ENCODE measurements at regions not wholly inside any gene's neighbourhood (a gene's known extent, or its start where the extent isn't known, plus 50 kb on each side); places are given as distances from the start of the nearest gene placed in this dataset.

GRCh38 chr7:46855851-46856250 is 726.1 kb downstream of the TNS3 start:
- no peak overlapping the region for H4K5ac ChIP-seq (ENCODE audit: low read depth, low read length)
- peak overlapping the region; percentile 14; the same call in 1 of the 2 replicates for H2BK120ac ChIP-seq (ENCODE audit: low read depth, low read length)
- peaks cover 2% of the 10 kb centered on the region; the same call in 1 of the 2 replicates for H3K9me1 ChIP-seq (ENCODE audit: insufficient read depth, low read length)
- TF ChIP-seq FOS (IDR thresholded peaks at IDR 0.05; ENCODE audit: low read depth, low read length) (no peak), BHLHE40 (IDR thresholded peaks at IDR 0.05; ENCODE audit: low read depth, low read length) (no peak), CHD1 (IDR thresholded peaks at IDR 0.05; ENCODE audit: low read depth, low read length) (no peak)
- TF ChIP-seq, protein P1, sequence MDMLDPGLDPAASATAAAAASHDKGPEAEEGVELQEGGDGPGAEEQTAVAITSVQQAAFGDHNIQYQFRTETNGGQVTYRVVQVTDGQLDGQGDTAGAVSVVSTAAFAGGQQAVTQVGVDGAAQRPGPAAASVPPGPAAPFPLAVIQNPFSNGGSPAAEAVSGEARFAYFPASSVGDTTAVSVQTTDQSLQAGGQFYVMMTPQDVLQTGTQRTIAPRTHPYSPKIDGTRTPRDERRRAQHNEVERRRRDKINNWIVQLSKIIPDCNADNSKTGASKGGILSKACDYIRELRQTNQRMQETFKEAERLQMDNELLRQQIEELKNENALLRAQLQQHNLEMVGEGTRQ (IDR thresholded peaks at IDR 0.05; ENCODE audit: low read depth, low read length) = no peak
- no peak overlapping the region for H3K27ac ChIP-seq (ENCODE audit: insufficient read depth, low read length)
- H3K9ac ChIP-seq (ENCODE audit: low read depth, low read length) = no peak overlapping the region
- WGBS, 2 experiments (ENCODE audit: extremely low coverage in 2 of 2, insufficient read length in 1 of 2) = no CpG with 5 or more reads among the region's 4 CpGs
- H3K4ac ChIP-seq (ENCODE audit: low read depth, low read length) = peak overlapping the region; percentile 12; the same call in 1 of the 2 replicates
- no peak overlapping the region for H2AFZ ChIP-seq (replicated peaks; ENCODE audit: low read length, poor library complexity)
- DNase-seq (no peak), ATAC-seq (ENCODE audit: low read depth) (no peak)
- H3K18ac ChIP-seq (ENCODE audit: low read depth, low read length) = no peak overlapping the region
- 0 out of 2 replicates have a peak overlapping the region, but pooled peaks have one; percentile 51 for H2BK20ac ChIP-seq (ENCODE audit: low read depth, low read length)
- H2BK5ac ChIP-seq (ENCODE audit: low read depth, low read length, poor library complexity, severe bottlenecking) = no peak overlapping the region
- H3K4me1 ChIP-seq (ENCODE audit: control insufficient read depth, insufficient read depth, low read length) = peaks cover 5% of the 10 kb centered on the region; the same call in 1 of the 2 replicates
- dilution Hi-C loops (cut with HindIII; ENCODE audit: low sequenced_read_pairs, unreplicated experiment) = no loop called here
- in situ Hi-C loops (cut with MboI; ENCODE audit: low sequenced_read_pairs) = no loop called here
- H4K8ac ChIP-seq (ENCODE audit: low read depth in 2 of 2, low read length in 2 of 2) = no peak overlapping the region
- H3K4me3 ChIP-seq (ENCODE audit: insufficient read depth, low read depth, low read length) = no peak overlapping the region
- H3K79me1 ChIP-seq (ENCODE audit: low read depth in 1 of 2, low read length in 2 of 2) = no peaks in the 10 kb centered on the region
- no peaks in the 10 kb centered on the region for H3K36me3 ChIP-seq (ENCODE audit: control insufficient read depth, insufficient read depth, low read length)
- intact Hi-C loops (cut with micrococcal nuclease) = loop anchor here (10.0 kb wide), 1 partner anchor 229 kb away; no protein-coding TSS in a partner anchor
- no peaks in the 10 kb centered on the region for H4K20me1 ChIP-seq (ENCODE audit: insufficient read depth, low read length)
- no peak overlapping the region for H3K56ac ChIP-seq (ENCODE audit: extremely low read depth, insufficient read depth, low read length)
- BruUV-seq (replicated peaks) = no TSS peak
- no peak overlapping the region for H3K14ac ChIP-seq (replicated peaks; ENCODE audit: low read depth, low read length)
- POLR2A ChIA-PET (ENCODE audit: unreplicated experiment) = no interaction called here
- no peak overlapping the region for H4K91ac ChIP-seq (ENCODE audit: insufficient read depth, low read depth, low read length)
- no peak overlapping the region for H2BK15ac ChIP-seq (ENCODE audit: low read depth, low read length)
- no peaks in the 10 kb centered on the region for H3K27me3 ChIP-seq (ENCODE audit: control insufficient read depth, insufficient read depth, low read length)
- no peaks in the 10 kb centered on the region for H3K9me3 ChIP-seq (ENCODE audit: control insufficient read depth, insufficient read depth, low read length)
- H3K23ac ChIP-seq (ENCODE audit: low read depth, low read length) = no peak overlapping the region
- CTCF ChIA-PET = interaction anchor here (1.6 kb wide), 1 partner anchor 139 kb away, joined by 3 read pairs; no protein-coding TSS in a partner anchor
- no peak overlapping the region for H3K4me2 ChIP-seq (ENCODE audit: low read depth, low read length)
- no peak overlapping the region for H2AK5ac ChIP-seq (ENCODE audit: low read depth, low read length)
- no peak overlapping the region for H2AK9ac ChIP-seq (replicated peaks; ENCODE audit: low read depth, low read length, poor library complexity)

Data from IMR-90 (cell line).